Astrocyte of the cerebellum (primary cell): ENCODE measurements at regions not wholly inside any gene's neighbourhood (a gene's known extent, or its start where the extent isn't known, plus 50 kb on each side); places are given as distances from the start of the nearest gene placed in this dataset.
A peak's percentile ranks its signal among the peaks of the same experiment; 100 is the strongest.

Experiments used
- DNase-seq: peaks from one replicate; pipeline ENCODE4 v3.0.0-alpha.2; 2011; ENCODE audit warnings: low read depth
- H3K4me3 ChIP-seq: 2 replicates; pipeline ENCODE4 v1.5.1; 2011; ENCODE audit warnings: mild to moderate bottlenecking, low read depth, low read length, moderate library complexity
- in situ Hi-C: cut with HindIII; loops from 2 replicates; pipeline ENCODE4 v1.10.0; 2017; ENCODE audit warnings: low sequenced_read_pairs
- TF ChIP-seq, protein P1 (sequence below): IDR thresholded peaks from 2 replicates; pipeline ENCODE4 v1.5.1; 2012; ENCODE audit warnings: low read length, low read depth, moderate library complexity, mild to moderate bottlenecking; ENCODE audit errors: missing control alignments

DNA sequence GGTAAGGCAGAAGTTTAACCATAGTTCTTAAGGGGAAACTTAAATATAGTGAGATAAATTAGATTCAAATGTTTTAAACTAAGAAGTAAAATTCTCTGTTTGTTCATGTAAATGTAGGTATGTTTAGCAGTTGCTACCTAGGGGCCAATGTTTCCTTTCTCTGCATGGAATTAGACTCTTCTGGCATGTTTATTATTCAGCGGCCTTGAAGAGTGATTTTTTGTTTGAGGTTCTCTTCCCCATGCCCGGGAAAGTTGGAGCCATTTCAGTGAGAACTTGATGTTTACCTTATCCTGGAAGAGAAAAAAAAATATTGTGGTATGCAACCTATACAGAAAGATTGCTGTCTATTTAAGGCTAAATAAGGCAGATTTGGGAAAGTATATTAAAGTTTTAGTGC lies 492.9 kb downstream of the KLF5 start:
- no peak overlapping the region for H3K4me3 ChIP-seq
- in situ Hi-C loops = no loop called here
- no peak for DNase-seq
- TF ChIP-seq, protein P1, sequence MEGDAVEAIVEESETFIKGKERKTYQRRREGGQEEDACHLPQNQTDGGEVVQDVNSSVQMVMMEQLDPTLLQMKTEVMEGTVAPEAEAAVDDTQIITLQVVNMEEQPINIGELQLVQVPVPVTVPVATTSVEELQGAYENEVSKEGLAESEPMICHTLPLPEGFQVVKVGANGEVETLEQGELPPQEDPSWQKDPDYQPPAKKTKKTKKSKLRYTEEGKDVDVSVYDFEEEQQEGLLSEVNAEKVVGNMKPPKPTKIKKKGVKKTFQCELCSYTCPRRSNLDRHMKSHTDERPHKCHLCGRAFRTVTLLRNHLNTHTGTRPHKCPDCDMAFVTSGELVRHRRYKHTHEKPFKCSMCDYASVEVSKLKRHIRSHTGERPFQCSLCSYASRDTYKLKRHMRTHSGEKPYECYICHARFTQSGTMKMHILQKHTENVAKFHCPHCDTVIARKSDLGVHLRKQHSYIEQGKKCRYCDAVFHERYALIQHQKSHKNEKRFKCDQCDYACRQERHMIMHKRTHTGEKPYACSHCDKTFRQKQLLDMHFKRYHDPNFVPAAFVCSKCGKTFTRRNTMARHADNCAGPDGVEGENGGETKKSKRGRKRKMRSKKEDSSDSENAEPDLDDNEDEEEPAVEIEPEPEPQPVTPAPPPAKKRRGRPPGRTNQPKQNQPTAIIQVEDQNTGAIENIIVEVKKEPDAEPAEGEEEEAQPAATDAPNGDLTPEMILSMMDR = no peak

DNA sequence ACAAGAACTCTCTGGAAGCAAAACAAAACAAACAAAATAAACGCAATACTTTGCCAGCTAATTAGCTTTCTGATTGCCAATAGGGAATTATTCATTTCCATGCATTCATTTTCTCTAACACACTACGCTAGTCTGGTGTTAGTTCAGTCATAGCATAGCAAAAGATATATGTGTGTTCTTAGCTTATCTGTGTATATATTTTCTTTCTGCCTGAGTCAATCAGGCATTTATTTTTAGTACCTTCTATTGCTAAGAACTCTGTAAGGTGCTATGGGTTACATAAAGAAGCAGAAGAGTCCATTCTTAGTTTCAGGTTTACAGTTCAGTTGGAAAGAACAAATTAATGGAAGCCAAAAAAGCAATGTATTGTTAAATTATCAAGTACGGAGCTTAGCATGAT lies 490.9 kb downstream of the KLF5 start:
- in situ Hi-C loops = no loop called here
- H3K4me3 ChIP-seq = no peak overlapping the region
- TF ChIP-seq, protein P1 = no peak
- DNase-seq = no peak

DNA sequence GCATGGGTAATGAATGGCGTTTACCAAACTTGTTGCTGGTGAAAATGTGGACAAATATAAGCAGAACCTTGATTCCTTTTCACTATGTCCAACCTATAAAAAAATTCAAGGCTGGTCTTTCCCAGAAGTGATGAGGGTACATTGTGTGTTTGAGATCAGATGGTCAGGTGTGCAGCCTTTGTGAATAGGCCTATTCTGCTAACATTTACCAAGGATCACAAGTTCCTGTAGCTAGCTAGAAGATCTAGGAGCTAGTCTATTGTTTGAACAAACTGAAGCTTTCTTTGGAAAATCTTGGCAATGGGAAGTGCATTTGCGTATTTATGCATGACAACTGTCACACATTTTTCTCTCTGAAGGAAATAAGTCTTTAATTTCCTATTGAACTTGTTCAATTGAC lies 489.6 kb downstream of the KLF5 start:
- no peak for DNase-seq
- TF ChIP-seq, protein P1 = no peak
- no peak overlapping the region for H3K4me3 ChIP-seq
- in situ Hi-C loops = no loop called here

DNA sequence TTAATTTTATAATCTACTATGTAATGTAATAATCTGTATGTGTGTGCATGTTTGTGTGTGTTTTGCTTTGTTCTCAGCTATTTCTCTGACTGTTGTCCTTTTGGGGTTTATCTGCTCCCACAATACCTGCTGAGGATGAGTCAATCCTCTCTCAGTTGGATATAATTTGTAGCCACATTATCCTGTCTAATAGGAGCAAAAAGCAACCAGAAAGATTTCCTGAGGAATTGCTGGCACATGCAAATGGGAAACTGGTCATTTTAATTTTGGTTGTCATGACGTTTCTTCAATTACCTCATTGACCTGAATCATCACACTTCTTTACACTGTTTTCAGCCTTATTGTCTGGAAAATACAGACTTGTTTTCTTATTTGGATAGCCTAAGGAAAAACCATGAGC lies 488.4 kb downstream of the KLF5 start:
- no peak for DNase-seq
- H3K4me3 ChIP-seq = no peak overlapping the region
- in situ Hi-C loops = no loop called here

DNA sequence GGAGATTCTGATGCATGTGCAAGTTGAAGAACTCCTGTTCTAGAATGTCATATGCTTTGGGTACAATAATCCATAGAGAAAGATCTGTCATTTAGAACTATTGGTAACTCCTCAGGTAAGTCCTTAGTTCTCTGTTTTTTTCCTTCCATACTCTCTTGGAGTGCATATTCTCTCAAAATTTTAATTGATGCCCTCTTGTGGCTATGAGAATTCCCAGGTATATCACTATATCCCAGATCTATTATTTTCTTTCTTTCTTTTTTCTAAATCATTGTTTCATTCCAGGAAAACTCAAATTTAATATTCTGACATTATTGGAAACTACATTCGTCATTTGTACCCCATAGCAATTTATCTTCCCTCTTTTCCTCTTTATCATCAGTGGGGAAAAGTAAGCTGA lies 485.4 kb downstream of the KLF5 start:
- H3K4me3 ChIP-seq = no peak overlapping the region
- TF ChIP-seq, protein P1 = peak; percentile 3
- DNase-seq = no peak
- in situ Hi-C loops = no loop called here

More for the DNA sequence above, 488.4 kb downstream of the KLF5 start:
- TF ChIP-seq, protein P1 = no peak

DNA sequence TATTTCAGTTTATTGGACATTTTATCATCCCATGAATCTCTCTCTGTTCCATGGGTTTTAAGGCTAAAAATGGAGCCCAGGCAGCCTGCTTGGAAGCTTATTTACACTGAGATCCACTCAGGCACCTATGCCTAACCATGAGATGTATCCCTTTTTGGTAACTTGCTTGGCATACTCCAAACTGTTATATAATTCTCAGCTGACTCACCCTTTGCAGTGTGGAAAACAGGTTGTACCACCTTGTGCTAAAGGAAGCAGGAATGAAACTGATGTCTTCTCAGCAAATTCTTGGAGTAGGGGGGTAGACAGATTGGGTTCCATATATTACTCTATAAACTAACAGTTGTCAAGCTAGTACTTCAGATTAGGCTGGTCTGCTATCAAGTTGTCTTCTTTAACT lies 483.6 kb downstream of the KLF5 start:
- in situ Hi-C loops = no loop called here
- no peak for DNase-seq
- TF ChIP-seq, protein P1 = no peak
- H3K4me3 ChIP-seq = no peak overlapping the region

DNA sequence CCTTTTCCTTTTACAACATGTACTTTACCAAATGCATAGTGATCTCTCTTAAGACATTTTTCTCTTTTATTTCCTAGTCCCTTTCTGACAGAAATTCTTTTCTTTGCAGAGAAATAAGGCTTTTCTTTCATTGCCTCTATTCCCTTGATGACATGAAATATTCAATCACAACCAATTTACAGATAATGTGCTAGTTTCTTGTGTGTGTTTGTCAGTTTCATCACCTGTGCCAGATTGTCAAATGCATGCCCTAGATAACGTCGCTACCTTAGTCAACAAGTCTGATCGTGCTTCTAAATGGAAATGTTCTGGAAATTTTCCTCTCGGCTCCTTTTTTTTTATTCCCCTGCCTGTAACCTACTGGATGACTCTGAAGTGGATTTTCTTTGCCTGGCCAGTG lies 478.1 kb downstream of the KLF5 start:
- no peak overlapping the region for H3K4me3 ChIP-seq
- no peak for DNase-seq
- in situ Hi-C loops = no loop called here
- TF ChIP-seq, protein P1 = no peak
